Thyroid gland (tissue), 4 donors: ENCODE measurements at regions not wholly inside any gene's neighbourhood (a gene's known extent, or its start where the extent isn't known, plus 50 kb on each side); places are given as distances from the start of the nearest gene placed in this dataset.

Experiments used
- DNase-seq, 2 donors: peaks; one replicate each; pipeline ENCODE4 v3.0.0-alpha.2; 2019
- H3K27ac ChIP-seq, 3 donors: fragments of 200-600 bp; sonication (generic); 1 replicate in 2 of 3; 2 replicates in 1 of 3; pipeline ENCODE4 v1.5.1; 2016 to 2019; ENCODE audit warnings: mild to moderate bottlenecking in 1 of 3, moderate library complexity in 1 of 3
- H3K27me3 ChIP-seq: fragments of 200-600 bp; sonication (generic); one replicate; pipeline ENCODE4 v1.5.1; 2019
- H3K36me3 ChIP-seq, 2 donors: fragments of 200-600 bp; sonication (generic); one replicate each; pipeline ENCODE4 v1.5.1; 2016 to 2019
- H3K4me1 ChIP-seq, 2 donors: fragments of 200-600 bp; sonication (generic); one replicate each; pipeline ENCODE4 v1.5.1; 2017 to 2019
- H3K4me3 ChIP-seq, 3 donors: fragments of 200-600 bp; sonication (generic); replicated peaks in 1 of 3; 1 replicate in 2 of 3; 2 replicates in 1 of 3; pipeline ENCODE4 v1.5.1; 2016; ENCODE audit warnings: mild to moderate bottlenecking in 1 of 3
- H3K9me3 ChIP-seq: fragments of 200-600 bp; sonication (generic); one replicate; pipeline ENCODE4 v1.5.1; 2017
- POLR2A ChIP-seq, 2 donors: fragments of 450-650 bp; IDR thresholded peaks; one replicate each; pipeline ENCODE4 v1.6.1; 2017; ENCODE audit warnings: antibody characterized with exemption in 2 of 2, mild to moderate bottlenecking in 2 of 2, moderate library complexity in 1 of 2
- WGBS, 2 donors: methylation state at CpG; one replicate each; pipeline ENCODE4 v1.1.5; 2017; 5-methylcytosine and 5-hydroxymethylcytosine counted together
- intact Hi-C: fragments of 100-400 bp; cut with DNase I; formaldehyde crosslinking; loops from one replicate; pipeline ENCODE4 v1.15.1; 2023
- TF ChIP-seq, protein P1 (sequence below), 6 experiments: fragments of 200-600 bp in 3 of 6; fragments of 450-650 bp in 3 of 6; sonication (generic) in 3 of 6; IDR thresholded peaks; one replicate each; pipeline ENCODE4 v1.5.1; 2016 to 2019; ENCODE audit warnings: antibody characterized with exemption in 6 of 6, mild to moderate bottlenecking in 2 of 6, inconsistent platforms in 1 of 6, moderate library complexity in 1 of 6

DNA sequence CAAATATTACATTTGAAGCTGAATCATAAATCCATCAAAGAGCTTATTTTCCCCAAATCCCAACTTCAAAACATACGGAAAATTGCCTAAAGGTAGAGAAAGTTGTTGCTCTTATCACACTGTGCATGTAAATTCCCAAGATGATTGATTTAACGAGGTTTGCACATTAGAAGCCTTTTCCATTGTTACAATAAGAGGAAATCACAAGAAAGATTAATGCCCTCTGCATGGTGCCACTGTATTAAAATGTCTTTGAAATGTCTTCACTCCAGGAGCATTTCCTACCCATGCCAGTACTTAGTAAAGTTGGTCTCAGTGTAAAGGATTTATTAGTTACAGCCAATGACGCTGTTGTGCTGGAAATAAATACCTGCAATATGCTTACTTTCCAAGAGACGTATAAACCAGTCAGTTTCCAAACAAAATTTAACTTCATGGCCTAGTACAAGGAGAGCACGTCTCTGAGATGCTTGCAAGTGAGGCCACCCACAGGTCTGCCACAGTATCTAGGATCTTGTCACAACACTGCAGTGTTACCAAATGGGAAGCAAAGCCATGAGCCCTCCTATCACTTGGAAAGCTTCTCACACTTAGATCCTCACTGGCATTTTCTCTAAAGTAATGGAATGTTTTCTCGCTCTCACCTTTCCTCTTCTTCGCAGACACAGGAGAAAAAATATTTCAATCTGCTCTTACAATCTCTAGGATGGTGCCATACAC lies 112.4 kb downstream of the CETN3 start:
- TF ChIP-seq, protein P1, sequence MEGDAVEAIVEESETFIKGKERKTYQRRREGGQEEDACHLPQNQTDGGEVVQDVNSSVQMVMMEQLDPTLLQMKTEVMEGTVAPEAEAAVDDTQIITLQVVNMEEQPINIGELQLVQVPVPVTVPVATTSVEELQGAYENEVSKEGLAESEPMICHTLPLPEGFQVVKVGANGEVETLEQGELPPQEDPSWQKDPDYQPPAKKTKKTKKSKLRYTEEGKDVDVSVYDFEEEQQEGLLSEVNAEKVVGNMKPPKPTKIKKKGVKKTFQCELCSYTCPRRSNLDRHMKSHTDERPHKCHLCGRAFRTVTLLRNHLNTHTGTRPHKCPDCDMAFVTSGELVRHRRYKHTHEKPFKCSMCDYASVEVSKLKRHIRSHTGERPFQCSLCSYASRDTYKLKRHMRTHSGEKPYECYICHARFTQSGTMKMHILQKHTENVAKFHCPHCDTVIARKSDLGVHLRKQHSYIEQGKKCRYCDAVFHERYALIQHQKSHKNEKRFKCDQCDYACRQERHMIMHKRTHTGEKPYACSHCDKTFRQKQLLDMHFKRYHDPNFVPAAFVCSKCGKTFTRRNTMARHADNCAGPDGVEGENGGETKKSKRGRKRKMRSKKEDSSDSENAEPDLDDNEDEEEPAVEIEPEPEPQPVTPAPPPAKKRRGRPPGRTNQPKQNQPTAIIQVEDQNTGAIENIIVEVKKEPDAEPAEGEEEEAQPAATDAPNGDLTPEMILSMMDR (IDR thresholded peaks at IDR 0.05) = no peak
- TF ChIP-seq POLR2A (IDR thresholded peaks at IDR 0.05) = no peak
- 71 to 81% methylated on average over 7 of the region's 7 CpGs for WGBS, 2 donors
- no peak overlapping the region for H3K27ac ChIP-seq
- intact Hi-C loops = no loop called here
- no peaks in the 10 kb centered on the region for H3K4me1 ChIP-seq
- H3K4me3 ChIP-seq = no peak overlapping the region
- H3K27me3 ChIP-seq = no peaks in the 10 kb centered on the region
- H3K36me3 ChIP-seq = no peaks in the 10 kb centered on the region
- no peaks in the 10 kb centered on the region for H3K9me3 ChIP-seq
- no peak for DNase-seq

DNA sequence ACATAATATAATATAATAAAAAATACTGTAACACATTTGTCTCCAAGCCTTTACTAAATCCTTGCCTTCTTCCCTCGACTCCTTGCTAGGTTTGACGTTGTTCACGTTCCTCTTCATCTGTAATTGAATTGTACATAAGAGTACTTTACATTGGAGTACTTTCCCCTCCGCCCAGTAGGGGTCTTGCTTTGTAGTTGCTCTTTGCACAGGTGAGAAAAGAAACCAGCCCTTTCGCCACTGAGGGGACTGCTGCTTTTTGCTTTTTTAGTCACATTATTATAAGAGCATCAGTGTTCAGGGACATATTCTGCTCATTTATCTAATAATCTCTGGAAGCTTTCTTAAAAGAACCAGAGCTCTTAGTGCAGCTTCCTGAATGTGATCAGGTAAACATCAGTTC lies 115.0 kb downstream of the CETN3 start:
- WGBS, 2 donors = 36 to 43% methylated on average over 5 of the region's 5 CpGs
- Histone ChIP-seq H3K4me3 (no peak overlapping the region), H3K36me3 (no peaks in the 10 kb centered on the region), H3K27ac (no peak overlapping the region), H3K4me1 (no peaks in the 10 kb centered on the region), H3K27me3 (no peaks in the 10 kb centered on the region), H3K9me3 (no peaks in the 10 kb centered on the region)
- no peak for TF ChIP-seq POLR2A (IDR thresholded peaks at IDR 0.05)
- TF ChIP-seq, protein P1 (IDR thresholded peaks at IDR 0.05) = no peak
- DNase-seq = no peak
- intact Hi-C loops = no loop called here

GRCh38 chr5:90293931-90294330 lies 115.6 kb downstream of the CETN3 start:
- H3K27me3 ChIP-seq = no peaks in the 10 kb centered on the region
- WGBS, 2 donors = 92 to 98% methylated on average over 2 of the region's 2 CpGs
- TF ChIP-seq POLR2A (IDR thresholded peaks at IDR 0.05) = no peak
- no peaks in the 10 kb centered on the region for H3K9me3 ChIP-seq
- no peak for DNase-seq
- H3K36me3 ChIP-seq = no peaks in the 10 kb centered on the region
- H3K27ac ChIP-seq = no peak overlapping the region
- intact Hi-C loops = no loop called here
- no peaks in the 10 kb centered on the region for H3K4me1 ChIP-seq
- H3K4me3 ChIP-seq = no peak overlapping the region

GRCh38 chr5:90290648-90291047 lies 118.9 kb downstream of the CETN3 start:
- H3K9me3 ChIP-seq = no peaks in the 10 kb centered on the region
- H3K4me1 ChIP-seq = no peaks in the 10 kb centered on the region
- H3K27me3 ChIP-seq = no peaks in the 10 kb centered on the region
- no peak overlapping the region for H3K4me3 ChIP-seq
- intact Hi-C loops = no loop called here
- no peak for TF ChIP-seq POLR2A (IDR thresholded peaks at IDR 0.05)
- TF ChIP-seq, protein P1 (IDR thresholded peaks at IDR 0.05) = no peak
- DNase-seq = no peak
- no peak overlapping the region for H3K27ac ChIP-seq
- H3K36me3 ChIP-seq = no peaks in the 10 kb centered on the region
- WGBS, 2 donors = 90 to 93% methylated on average over 5 of the region's 5 CpGs

GRCh38 chr5:90289837-90290236 lies 119.7 kb downstream of the CETN3 start:
- Histone ChIP-seq H3K4me3 (no peak overlapping the region), H3K36me3 (no peaks in the 10 kb centered on the region), H3K4me1 (no peaks in the 10 kb centered on the region), H3K9me3 (no peaks in the 10 kb centered on the region), H3K27ac (no peak overlapping the region), H3K27me3 (no peaks in the 10 kb centered on the region)
- DNase-seq = no peak
- TF ChIP-seq POLR2A (IDR thresholded peaks at IDR 0.05) = no peak
- intact Hi-C loops = no loop called here
- WGBS, 2 donors = 41 to 42% methylated on average over 5 of the region's 5 CpGs

DNA sequence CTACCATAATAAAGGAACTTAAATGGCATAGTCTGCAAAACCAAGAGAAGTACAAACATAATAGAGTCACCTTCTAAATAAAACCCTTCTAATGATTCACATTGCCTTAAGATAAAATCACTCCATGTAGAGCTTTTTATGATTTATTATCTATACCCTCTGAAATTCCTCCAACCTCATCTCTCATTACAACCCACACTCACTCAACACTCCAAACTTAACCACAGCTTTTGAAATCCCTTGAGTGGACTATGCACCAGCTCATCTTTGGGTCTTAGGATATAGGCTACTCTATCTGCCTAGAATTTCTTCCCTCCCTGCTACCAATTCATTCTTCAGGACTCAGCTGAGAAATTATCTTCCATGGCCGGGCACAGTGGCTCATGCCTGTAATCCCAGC lies 122.5 kb downstream of the CETN3 start:
- TF ChIP-seq, protein P1 (IDR thresholded peaks at IDR 0.05) = no peak
- TF ChIP-seq POLR2A (IDR thresholded peaks at IDR 0.05) = no peak
- WGBS, 2 donors = 85 to 89% methylated on average over 1 of the region's 1 CpG

More for the DNA sequence above, 122.5 kb downstream of the CETN3 start:
- Histone ChIP-seq H3K9me3 (no peaks in the 10 kb centered on the region), H3K27ac (no peak overlapping the region), H3K27me3 (no peaks in the 10 kb centered on the region), H3K36me3 (no peaks in the 10 kb centered on the region), H3K4me1 (no peaks in the 10 kb centered on the region), H3K4me3 (no peak overlapping the region)
- DNase-seq = no peak
- intact Hi-C loops = no loop called here
